ENCODE measurements at regions not wholly inside any gene's neighbourhood (a gene's known extent, or its start where the extent isn't known, plus 50 kb on each side); places are given as distances from the start of the nearest gene placed in this dataset.
"Not testable (repeated sequence)": the region's sequence is repeated elsewhere in the genome, so short reads cannot be mapped to it uniquely, and the experiment has no call there.

- H3K27ac ChIP-seq: no peak overlapping the region
- H3K4me3 ChIP-seq: no peak overlapping the region
Observed at GRCh38 chr4:29680644-29681043, 1039.5 kb upstream of the PCDH7 start.

DNA sequence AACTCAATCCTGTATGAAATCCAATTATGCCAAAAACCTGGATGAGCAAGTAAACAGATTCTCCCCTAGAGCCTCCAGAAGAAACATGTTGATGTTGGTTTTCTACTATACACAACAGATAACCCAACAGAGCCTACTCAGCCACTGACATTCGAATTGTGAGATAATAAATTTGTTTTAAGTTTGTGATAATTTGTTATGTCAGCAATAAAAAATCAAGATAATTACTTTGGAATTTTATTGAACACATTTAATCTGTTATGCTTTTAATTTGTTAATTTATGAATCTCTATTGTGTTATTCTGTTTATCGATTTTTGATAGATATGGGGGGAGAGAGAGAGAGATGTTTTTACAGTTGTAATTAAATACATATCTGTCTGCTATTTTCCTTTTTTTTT, 1016.1 kb upstream of the PCDH7 start:
- H3K4me3 ChIP-seq: no peak overlapping the region
- no peak overlapping the region for H3K27ac ChIP-seq

- Histone ChIP-seq H3K27ac (no peak overlapping the region), H3K4me3 (no peak overlapping the region)
Observed at GRCh38 chr4:29708473-29708872, 1011.7 kb upstream of the PCDH7 start.

GRCh38 chr4:29710519-29710918, 1009.6 kb upstream of the PCDH7 start:
- H3K4me3 ChIP-seq: no peak overlapping the region

DNA sequence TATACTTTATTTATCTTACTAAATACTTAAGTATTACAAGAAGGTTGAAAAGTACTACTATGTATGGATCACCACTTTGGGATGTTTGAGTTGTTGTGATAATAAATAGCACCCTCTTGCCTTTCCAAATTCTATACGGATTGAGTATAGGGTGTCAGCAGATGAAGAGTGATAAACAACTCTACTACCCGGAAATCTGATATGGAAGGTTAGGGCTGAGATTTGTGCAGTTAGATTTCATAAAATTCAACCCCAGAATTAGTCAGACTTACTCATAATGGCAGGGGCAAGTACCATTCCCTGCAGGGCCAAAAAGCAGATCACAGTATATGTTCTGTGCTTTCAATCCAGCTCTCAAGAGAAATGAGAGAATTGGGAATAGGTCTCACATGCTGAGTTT, 1008.9 kb upstream of the PCDH7 start:
- Histone ChIP-seq H3K4me3 (no peak overlapping the region), H3K27ac (no peak overlapping the region)

More at GRCh38 chr4:29710519-29710918, 1009.6 kb upstream of the PCDH7 start:
- H3K27ac ChIP-seq: no peak overlapping the region

GRCh38 chr4:29717287-29718057, 1002.7 kb upstream of the PCDH7 start:
- Histone ChIP-seq H3K4me3 (no peak overlapping the region), H3K27ac (no peak overlapping the region)

DNA sequence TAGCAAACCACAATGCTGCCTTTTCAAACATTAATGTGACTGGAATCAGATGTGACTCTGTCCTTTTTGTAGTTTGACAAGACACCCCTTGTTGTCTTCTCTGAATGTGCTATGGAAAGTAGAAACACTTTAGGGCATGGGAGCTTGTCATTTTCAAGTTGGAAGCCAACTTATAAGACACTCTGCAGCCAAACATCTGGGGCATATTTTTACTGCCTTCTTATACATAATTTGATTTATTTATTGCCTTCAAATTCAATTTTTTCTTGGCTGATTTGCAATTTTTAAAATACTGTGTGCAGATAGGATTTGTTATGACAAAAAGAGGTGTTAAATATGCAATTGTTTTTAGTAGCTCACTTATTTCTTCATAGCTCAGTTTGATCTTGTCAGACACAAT, 1002.0 kb upstream of the PCDH7 start:
- H3K4me3 ChIP-seq: no peak overlapping the region

GRCh38 chr4:29722253-29722652, 997.9 kb upstream of the PCDH7 start:
- Histone ChIP-seq H3K27ac (no peak overlapping the region), H3K4me3 (no peak overlapping the region)

More for the DNA sequence above, 1002.0 kb upstream of the PCDH7 start:
- H3K27ac ChIP-seq: no peak overlapping the region

DNA sequence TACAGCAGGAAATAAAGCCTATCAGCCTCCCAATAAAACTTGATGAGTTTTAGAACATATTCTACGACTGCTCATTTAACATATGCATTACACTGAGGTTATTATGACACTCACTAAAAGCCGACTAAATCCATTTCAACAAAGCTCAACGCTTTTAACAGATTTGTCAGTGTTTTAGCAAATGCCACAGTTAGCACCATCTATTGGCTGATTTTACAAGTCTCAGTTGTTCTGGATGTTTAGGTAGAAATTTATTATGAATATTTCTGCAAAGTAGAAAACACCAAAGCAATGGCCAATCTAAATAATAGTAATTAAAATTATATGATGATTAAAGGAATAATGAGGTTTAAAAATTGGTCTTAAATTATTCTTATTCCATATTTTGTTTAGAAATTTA, 993.2 kb upstream of the PCDH7 start:
- no peak overlapping the region for H3K4me3 ChIP-seq
- no peak overlapping the region for H3K27ac ChIP-seq

- Histone ChIP-seq H3K27ac (no peak overlapping the region), H3K4me3 (no peak overlapping the region)
Observed at GRCh38 chr4:29734343-29735213, 985.6 kb upstream of the PCDH7 start.

DNA sequence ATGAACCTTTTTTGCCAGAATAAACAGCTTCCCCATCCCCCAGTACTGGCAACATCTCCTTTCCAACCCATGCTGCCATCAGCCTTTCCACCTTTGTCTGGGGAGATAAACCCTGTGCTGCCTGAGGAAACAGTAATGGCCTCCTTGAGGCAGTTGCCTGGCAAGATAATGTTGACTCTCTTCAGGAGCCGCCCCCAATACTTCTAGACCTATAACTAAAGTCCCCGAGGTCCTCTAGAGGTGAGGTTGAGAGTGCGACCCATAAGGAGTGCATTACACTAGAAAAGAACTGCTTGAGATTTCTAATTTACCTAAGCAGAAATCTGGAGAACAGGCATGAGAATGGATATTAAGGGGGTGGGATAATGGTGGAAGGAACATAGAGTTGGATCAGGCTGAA, 963.2 kb upstream of the PCDH7 start:
- Histone ChIP-seq H3K4me3 (no peak overlapping the region), H3K27ac (no peak overlapping the region)

- Histone ChIP-seq H3K27ac (no peak overlapping the region), H3K4me3 (no peak overlapping the region)
Observed at GRCh38 chr4:29762151-29762550, 958.0 kb upstream of the PCDH7 start.

DNA sequence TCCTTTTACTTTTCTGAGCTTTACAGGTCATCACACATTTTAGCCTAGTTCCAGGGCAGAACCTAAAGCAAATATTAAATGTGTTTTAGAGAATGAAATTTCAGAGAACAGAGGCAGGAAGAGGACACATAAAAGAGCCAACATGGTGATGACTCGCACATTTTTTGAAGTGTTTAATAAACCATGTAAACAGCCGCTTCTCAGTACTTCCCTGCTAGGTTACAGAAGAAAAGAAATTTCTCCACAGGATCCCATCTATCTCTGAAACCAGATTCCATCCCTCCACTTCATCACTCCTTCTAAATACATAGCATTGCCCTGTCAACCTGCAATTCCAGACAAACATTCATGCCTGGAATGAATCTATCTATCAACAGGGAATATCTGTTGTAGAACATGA, 949.5 kb upstream of the PCDH7 start:
- no peak overlapping the region for H3K27ac ChIP-seq

GRCh38 chr4:29788123-29788522, 932.0 kb upstream of the PCDH7 start:
- H3K27ac ChIP-seq, H3K4me3 ChIP-seq: not testable (repeated sequence)

More for the DNA sequence above, 949.5 kb upstream of the PCDH7 start:
- no peak overlapping the region for H3K4me3 ChIP-seq

- no peak overlapping the region for H3K4me3 ChIP-seq
- H3K27ac ChIP-seq: no peak overlapping the region
Observed at GRCh38 chr4:29805245-29805644, 914.9 kb upstream of the PCDH7 start.

GRCh38 chr4:29805916-29806480, 914.2 kb upstream of the PCDH7 start:
- no peak overlapping the region for H3K27ac ChIP-seq
- no peak overlapping the region for H3K4me3 ChIP-seq

DNA sequence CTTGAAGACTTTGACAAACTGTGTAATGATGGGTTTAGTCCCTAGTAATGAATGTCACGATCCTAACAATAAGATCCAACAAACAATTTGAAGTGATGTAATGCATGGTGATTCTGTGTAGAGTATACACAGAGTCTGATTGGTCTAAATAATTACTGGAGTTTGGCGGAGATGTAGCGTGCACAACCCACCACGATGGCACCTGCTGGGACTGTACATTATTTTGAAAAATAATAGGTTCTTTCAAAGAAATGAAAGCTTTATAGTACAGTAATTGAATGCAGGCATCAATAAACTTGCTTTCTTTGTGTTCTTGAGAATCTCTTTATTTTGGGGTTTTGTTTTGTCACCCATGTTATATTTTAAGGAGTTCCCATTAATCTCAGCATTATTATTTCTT, 902.2 kb upstream of the PCDH7 start:
- Histone ChIP-seq H3K4me3 (no peak overlapping the region), H3K27ac (no peak overlapping the region)

- Histone ChIP-seq H3K4me3 (no peak overlapping the region), H3K27ac (no peak overlapping the region)
Observed at GRCh38 chr4:29829067-29829466, 891.1 kb upstream of the PCDH7 start.

- H3K27ac ChIP-seq: no peak overlapping the region
- no peak overlapping the region for H3K4me3 ChIP-seq
Observed at GRCh38 chr4:29852537-29852936, 867.6 kb upstream of the PCDH7 start.

DNA sequence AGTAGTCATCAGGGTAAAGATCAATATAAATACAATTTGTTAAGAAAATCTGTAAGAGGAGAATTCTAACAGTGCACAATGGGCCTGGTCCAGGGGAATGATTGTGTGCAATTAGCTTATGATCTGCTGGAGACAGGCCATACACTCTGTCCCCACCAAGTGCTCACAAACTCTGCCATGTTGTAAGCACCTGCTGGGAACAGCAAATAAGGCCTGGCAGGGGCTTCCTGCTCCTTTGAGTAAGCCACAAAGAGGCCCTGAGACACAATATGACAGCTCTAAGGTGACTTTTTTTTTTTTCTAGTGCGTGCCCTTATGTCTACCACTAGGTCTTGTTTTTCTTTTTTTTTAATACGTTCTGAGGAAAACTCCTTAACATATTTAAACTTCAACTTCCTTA, 866.3 kb upstream of the PCDH7 start:
- no peak overlapping the region for H3K27ac ChIP-seq
- H3K4me3 ChIP-seq: no peak overlapping the region

- Histone ChIP-seq H3K27ac (no peak overlapping the region), H3K4me3 (no peak overlapping the region)
Observed at GRCh38 chr4:29861307-29861706, 858.9 kb upstream of the PCDH7 start.

Data from skin epidermis (tissue), 12 donors.